HG02623 (cell line): ENCODE measurements at regions not wholly inside any gene's neighbourhood (a gene's known extent, or its start where the extent isn't known, plus 50 kb on each side); places are given as distances from the start of the nearest gene placed in this dataset.

Experiments
- ATAC-seq: cut with Tn5 transposase; IDR thresholded peaks from one replicate; pipeline ENCODE4 v1.9.1; 2021; ENCODE audit warnings: moderate library complexity; ENCODE audit not compliant: unreplicated experiment

GRCh38 chr4:128512161-128512560 lies 224.5 kb upstream of the PGRMC2 start:
- ATAC-seq: no peak

DNA sequence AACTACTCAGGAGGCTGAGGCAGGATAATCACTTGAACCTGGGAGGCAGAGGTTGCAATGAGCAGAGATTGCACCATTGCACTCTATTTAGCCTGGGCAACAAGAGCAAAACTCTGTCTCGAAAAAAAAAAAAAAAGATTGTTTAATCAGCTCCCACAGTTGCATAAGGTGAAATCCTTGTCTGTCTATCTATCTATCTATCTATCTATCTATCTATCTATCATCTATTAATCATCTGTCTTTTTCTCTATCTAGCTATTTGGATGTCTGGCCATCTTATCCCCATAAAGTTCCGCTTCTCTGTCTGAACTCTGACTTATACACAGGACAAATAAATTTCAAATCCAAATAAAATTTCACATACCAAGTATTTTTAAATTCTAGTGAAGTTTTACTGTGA lies 223.2 kb upstream of the PGRMC2 start:
- ATAC-seq: no peak

- no peak for ATAC-seq
Observed at GRCh38 chr4:128502818-128503527, 215.4 kb upstream of the PGRMC2 start.

- ATAC-seq: no peak
Observed at GRCh38 chr4:128501239-128501638, 213.6 kb upstream of the PGRMC2 start.

DNA sequence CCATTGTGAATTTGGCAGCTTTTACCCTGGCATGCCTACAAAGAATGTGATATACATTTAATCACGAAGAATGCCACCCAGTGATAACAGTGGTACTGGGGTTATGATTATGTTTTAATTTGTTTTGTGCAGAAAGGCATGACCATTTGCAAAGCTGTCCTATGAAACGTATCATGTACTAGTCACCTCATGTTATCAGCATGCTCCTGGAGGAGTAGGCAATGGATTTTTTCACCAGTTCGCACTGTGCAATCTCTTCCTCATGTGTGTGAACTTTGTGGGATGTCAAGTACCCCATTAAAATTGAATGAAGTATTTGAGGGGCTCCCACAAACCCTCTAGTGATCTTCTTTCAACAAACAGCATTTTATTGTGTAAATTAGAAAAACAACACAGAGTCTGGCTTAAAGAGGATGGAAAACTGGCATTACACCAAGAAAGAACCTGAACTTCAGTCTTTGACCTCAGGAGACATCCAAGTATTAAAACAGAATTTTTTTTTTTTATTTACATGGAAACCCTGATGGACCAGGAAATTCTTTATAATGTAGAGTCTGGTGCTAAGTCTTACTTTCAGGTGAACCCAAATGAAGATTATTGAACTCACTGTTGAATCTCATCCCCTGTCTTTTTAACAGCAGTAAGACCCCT lies 200.6 kb upstream of the PGRMC2 start:
- ATAC-seq: no peak

DNA sequence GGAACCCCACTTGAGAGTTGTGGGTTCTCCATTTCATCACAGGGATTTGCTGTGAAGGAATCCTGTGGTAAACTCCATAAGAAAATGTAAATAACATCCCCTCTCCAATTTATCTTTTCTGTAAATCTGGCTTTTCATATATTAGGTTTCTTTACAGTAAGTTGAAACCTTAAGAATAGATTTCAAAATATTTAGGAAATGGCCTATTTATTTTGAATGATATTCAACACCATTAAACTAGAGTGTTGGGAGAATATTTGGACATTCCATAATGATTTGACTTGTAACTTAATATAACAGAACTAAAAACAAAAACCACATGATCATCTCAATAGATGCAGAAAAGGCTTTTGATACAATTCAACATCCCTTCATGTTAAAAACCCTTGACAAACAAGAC lies 197.3 kb upstream of the PGRMC2 start:
- no peak for ATAC-seq

DNA sequence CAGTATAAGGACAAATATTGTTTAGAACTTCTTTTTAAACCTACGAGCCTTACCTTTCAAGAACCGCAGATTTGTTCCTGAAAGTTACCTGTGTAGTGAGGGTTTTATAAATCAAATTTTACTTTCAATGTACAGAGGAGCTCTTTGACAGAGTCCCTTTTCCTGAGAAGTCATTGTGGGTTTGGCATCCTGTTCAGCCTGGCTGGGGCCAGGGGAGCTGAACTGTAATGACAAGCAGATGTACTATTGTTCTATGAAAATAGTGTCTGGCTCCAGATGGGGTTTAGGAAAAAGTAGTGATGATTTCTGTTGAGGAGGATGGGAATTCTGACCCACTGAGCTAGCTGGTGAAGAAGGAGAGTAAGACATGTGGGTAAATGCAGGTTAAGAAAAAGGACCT lies 196.2 kb upstream of the PGRMC2 start:
- no peak for ATAC-seq

- no peak for ATAC-seq
Observed at GRCh38 chr4:128483041-128483440, 195.4 kb upstream of the PGRMC2 start.

GRCh38 chr4:128481752-128482480 lies 194.3 kb upstream of the PGRMC2 start:
- ATAC-seq: no peak

- ATAC-seq: no peak
Observed at GRCh38 chr4:128480945-128481344, 193.3 kb upstream of the PGRMC2 start.

GRCh38 chr4:128477540-128477939 lies 189.9 kb upstream of the PGRMC2 start:
- no peak for ATAC-seq

- no peak for ATAC-seq
Observed at GRCh38 chr4:128475597-128475996, 188.0 kb upstream of the PGRMC2 start.

- no peak for ATAC-seq
Observed at GRCh38 chr4:128471576-128471975, 184.0 kb upstream of the PGRMC2 start.

DNA sequence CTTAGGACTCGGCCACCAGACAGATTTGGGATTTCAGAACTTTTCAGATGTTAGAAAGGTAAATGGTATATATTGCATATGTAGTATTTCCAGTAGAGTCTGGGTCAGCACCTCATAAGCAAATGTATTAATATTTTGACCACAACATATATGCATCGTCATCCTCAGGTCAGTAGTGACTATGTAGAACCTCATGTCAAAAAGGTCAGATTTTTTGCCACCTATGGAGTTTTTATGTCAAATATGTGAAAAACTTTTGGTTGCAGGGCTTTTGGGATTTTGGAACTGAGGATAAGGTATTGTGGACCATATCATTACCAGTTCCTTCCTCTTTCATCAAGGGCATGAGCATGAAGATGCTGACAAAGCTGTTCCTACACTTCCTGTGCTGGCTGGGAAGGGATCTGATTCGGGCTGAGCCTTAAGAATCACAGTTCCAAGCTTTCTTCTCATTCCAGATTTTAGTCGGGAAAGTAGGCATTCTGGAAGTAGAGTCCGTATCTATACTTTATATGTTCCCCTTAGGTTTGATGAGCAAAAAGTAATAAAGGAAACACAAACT lies 183.0 kb upstream of the PGRMC2 start:
- no peak for ATAC-seq

DNA sequence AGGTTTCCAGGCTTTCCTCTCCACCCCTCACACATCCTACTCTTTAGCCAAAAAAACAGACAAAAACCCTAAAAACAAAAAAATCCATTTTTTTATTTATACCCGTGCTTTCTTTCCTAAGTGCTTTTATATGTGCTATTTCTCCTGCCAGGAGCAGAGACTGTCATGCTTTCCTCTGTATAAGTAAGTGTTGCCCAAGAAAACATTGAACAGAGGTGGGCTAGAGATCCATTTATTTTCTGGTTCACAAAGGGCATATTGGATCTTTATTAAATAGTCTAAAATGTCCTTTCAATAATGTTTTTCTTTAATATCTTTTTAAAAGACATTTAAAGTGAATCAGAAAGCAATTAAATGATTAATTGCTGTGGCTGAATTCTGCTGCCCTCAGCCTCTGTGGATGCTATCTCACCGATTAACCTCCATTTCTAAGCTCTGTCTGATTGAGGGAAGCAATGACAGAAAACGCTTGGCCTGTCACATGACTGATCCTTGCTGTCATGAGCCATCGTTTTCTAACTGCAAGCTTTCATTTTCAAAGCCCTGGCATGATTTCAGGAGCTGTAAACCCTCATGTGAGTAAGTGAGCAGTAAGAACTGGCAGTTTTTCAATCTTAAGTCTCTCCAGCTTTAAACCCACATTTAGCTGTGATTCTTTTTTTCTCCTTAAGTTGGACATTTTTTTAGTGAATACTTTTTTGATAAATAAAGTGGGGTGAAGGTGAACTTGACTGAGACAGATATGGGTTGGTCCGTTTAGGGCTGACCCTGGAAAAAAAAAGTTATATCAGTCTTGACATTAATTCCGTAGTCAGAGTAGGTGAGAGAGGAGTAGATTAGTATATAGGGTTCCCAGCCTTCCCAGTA lies 180.7 kb upstream of the PGRMC2 start:
- ATAC-seq: no peak

DNA sequence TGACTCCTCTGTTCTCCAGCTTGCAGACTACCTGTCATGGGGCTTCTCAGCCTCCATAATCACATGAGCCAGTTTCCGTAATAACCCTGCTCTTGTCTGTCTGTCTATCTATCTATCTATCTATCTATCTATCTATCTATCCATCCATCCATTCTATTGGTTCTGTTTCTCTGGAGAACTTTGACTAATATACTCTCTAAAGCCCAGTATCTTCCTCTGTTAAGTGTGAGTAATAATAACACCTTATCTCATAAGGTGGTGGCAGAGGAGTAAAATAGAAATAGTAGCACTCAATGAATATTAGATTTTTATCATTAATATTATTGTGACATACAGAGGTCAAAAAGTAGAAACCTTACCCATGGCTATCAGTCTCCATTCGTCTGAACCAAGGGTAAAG lies 177.9 kb upstream of the PGRMC2 start:
- ATAC-seq: no peak

GRCh38 chr4:128463006-128463405 lies 175.4 kb upstream of the PGRMC2 start:
- ATAC-seq: no peak

DNA sequence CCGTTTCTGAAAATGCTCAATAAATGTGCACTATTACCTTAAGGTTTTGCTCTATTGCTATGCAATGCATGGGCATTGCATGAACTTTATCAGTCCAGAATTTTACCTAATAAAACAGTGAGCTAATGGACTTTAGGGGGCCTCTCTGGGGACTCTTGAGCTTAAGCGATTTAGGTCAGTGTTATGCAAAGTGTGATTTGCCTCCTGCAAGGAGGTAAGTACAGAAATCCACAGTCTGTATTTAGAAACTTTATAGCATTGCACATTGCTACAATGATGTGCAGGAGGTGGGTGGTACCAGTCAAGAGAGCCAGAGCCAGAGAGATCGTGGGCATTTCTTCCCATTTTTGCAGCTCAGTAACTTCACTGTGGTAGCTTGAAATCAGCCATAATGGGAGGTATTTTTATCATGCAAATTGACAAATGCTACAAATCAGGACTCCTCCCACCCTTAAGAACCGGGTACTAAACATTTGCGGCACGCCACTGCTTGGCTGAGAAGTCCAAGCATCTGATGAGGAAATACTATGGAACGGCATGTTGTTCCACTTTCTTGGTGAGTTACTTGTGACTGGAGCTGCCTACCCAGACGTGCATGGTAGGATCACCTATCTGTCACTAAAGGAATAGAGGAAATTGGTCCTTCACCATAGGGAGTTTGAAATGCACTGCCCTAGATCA lies 174.6 kb upstream of the PGRMC2 start:
- no peak for ATAC-seq

- ATAC-seq: peak; percentile 58
Observed at GRCh38 chr4:128461291-128462102, 173.9 kb upstream of the PGRMC2 start.
